HuH-7 (cell line): ENCODE measurements at regions not wholly inside any gene's neighbourhood (a gene's known extent, or its start where the extent isn't known, plus 50 kb on each side); places are given as distances from the start of the nearest gene placed in this dataset.
A peak's percentile ranks its signal among the peaks of the same experiment; 100 is the strongest.

Source experiments
- DNase-seq: peaks from one replicate; pipeline ENCODE4 v3.0.0; 2011; ENCODE audit warnings: low spot score

- no peak for DNase-seq
Observed at GRCh38 chr16:5527817-5528216, 430.2 kb upstream of the EEF2KMT start.

DNA sequence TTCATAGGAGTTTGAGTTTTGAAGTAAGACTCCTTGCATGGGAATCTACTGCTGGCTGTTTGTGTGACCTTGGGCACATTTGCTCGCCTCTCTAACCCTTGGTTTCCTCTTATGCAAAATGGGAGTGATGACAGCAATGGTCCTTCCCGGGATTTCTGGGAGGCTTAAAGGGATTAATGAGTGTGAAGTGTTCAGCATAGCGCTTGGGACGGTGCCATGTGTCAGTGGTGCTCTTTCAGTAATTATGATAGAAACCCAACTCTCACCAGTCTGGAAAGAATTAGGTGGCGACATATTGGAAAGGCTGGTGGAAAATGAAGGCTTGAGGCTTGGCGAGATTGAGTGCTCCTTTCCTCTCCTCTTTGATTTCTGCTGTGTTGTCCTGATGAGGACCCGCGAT is 429.2 kb upstream of the EEF2KMT start:
- DNase-seq: no peak

GRCh38 chr16:5523829-5524228 is 426.2 kb upstream of the EEF2KMT start:
- no peak for DNase-seq

- no peak for DNase-seq
Observed at GRCh38 chr16:5516115-5516514, 418.5 kb upstream of the EEF2KMT start.

DNA sequence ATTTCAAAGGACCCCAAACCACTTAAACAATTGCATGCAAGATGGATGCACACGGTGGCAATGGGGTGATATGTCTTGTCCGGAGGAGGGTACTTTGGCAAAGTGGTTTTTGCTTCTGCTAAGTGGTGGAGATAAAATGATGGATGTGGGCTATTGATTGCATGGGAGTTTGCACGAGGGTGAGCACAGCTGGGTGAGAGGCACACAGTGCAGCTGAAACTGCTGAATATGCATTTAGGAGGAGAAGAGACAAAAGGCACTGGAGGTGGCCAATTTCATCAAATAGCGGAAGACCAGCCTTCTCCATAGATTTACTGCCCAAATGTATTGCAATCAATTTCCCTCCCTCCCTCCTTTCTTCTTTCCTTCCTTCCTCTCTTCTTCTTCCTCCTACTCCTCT is 414.4 kb upstream of the EEF2KMT start:
- no peak for DNase-seq

GRCh38 chr16:5510819-5511370 is 413.3 kb upstream of the EEF2KMT start:
- DNase-seq: no peak

DNA sequence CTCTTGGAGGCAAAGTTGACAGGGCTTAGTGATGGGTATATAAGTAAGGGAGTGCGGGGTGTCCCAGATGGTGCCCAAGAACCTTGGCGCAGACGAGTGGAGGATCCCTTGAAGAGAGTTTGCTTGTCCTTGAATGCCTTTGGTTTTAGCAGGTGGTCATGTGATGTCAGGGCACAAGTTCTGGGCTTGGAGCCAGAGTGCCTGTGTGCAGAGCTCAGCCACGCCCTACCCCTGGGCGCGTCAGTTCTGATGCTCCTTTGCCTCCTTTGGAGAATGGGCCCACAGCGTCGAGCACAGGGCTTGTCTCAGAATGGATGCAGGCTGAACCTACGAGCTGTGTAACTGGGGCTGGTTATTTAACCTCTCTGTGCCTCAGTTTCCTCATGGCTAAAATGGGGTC is 412.2 kb upstream of the EEF2KMT start:
- DNase-seq: no peak

DNA sequence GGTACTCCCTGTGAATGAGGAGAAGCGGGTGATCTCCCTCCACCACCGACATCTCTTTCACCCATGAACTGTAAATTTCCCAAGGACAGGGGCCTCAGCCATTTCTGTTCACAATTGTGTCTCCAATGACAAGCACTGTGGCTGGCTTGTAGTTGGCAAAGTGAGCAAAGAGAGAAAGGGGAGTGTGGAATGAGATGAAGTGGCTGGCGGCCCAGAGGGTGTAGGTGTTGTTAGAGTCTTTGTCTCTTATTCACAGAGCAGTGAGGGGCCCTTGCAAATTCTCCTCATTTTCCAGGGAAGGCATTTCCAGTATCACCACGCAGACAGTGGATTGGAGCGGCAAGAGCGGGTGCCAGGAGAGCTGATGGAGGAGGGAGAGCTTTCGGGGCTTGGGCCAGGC is 411.7 kb upstream of the EEF2KMT start:
- DNase-seq: no peak

GRCh38 chr16:5508371-5508770 is 410.8 kb upstream of the EEF2KMT start:
- no peak for DNase-seq

GRCh38 chr16:5506021-5506420 is 408.4 kb upstream of the EEF2KMT start:
- DNase-seq: no peak

DNA sequence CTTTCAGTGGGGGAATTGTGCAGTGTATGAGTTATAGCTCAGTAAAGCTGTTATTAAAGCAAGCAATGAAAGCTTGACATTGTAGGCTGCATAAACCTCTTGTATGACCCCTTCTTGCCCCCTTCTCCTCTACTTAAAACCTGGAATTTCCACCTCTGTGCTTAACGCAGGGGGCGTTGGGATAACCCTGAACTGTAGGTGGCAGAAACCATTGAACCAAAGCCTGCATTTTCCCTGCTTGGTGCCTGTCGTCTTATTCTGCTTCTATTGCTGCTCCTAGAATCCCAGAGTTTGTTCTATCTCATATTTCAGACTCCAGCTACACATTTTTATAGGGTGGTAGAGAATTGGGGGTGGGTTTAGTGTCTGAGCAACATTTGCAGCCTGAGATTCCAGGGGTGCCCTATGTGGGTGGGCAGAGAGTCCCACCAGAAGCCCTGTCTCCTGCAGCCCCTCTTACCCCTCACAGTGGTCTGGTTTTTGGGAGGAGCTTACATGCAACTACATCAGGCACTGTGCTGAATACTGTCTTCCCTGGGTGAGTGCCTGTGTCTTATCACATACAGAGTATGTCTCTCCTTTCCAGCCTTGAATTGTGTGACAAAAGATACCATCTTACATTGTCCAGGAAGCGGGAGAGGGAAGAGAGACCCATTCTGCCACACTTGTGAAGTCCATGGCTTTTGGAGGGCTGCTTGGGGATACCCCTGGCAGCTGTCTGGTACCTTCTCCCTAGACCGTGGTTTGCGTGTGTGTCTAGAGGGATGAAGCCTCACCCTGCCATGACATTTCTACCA is 407.7 kb upstream of the EEF2KMT start:
- no peak for DNase-seq

GRCh38 chr16:5504064-5504781 is 406.6 kb upstream of the EEF2KMT start:
- DNase-seq: no peak

- no peak for DNase-seq
Observed at GRCh38 chr16:5502944-5503343, 405.3 kb upstream of the EEF2KMT start.

GRCh38 chr16:5502467-5502869 is 404.9 kb upstream of the EEF2KMT start:
- peak; percentile 13 for DNase-seq

DNA sequence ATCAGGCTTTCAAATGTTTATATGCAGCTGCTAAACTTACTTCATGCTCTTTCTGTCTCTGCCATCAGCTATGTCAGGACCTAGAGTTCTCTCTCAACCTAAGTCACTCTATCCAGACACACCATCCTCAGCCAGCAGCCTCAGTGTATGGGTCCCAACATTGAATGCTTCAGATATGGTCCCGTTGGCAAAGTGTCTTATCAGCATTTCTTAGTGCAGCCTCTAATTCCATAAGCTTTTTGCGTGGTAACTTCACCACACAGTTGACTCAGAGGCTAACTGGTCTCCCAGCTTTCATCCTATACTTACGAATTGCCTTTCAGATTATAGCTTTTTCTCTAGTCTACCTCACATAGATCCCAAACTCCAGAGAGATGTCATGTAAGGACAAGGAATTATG is 402.9 kb upstream of the EEF2KMT start:
- DNase-seq: no peak

GRCh38 chr16:5498562-5498961 is 401.0 kb upstream of the EEF2KMT start:
- no peak for DNase-seq

DNA sequence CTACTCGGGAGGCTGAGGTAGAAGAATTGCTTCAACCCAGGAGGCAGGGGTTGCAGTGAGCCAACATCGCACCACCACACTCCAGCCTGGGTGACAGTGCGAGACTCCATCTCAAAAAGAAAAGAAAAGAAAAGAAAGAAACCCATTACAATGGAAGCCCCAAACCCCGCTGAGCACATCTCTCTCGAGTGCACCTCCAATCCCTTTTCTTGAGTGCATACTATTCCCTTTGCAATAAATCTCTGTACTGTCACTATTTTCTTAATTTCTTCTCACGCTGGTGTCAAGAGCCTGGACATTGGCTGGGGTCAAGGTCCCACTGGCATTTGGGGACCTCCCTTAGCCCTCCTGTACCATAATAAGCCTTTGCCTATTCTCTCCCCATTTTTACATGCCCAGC is 398.4 kb upstream of the EEF2KMT start:
- DNase-seq: no peak

GRCh38 chr16:5490499-5490898 is 392.9 kb upstream of the EEF2KMT start:
- DNase-seq: peak; percentile 28

- no peak for DNase-seq
Observed at GRCh38 chr16:5488581-5488980, 391.0 kb upstream of the EEF2KMT start.

DNA sequence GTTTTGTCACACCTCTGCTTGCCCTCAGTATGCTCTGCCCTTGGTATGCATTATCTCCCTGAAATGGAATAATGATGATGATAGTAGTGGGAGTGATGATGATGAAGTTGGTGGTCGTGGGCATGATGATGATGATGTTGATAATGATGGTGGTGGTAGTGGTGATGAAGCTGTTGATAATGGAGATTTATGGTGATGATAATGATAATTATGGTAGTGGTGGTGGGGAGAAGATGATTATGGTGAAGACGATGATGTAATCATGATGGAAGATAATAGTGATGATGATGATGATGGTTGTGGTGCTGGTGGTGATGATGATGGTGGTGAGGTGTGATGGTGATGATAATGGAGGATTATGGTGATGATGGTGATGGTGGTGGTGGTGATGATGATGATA is 390.1 kb upstream of the EEF2KMT start:
- DNase-seq: no peak

DNA sequence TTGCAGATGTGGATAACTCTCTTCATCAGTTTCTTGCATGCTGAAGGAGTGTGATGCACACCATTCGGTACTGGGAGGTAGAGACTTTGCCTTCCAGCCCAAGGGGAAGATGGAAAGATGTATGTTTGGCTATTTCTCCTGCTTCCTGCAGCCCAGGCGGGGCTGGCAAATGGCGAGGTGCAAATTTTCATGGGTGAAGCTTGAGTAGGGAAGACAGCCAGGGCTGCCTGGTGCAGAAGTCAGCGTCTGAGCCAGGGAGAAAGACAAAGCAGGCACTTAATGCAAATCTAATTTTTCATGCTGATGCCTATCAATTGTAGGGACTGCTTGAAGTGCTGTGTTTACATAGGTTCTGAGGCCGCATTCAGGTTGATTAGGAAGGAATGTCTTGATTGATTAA is 384.7 kb upstream of the EEF2KMT start:
- no peak for DNase-seq

DNA sequence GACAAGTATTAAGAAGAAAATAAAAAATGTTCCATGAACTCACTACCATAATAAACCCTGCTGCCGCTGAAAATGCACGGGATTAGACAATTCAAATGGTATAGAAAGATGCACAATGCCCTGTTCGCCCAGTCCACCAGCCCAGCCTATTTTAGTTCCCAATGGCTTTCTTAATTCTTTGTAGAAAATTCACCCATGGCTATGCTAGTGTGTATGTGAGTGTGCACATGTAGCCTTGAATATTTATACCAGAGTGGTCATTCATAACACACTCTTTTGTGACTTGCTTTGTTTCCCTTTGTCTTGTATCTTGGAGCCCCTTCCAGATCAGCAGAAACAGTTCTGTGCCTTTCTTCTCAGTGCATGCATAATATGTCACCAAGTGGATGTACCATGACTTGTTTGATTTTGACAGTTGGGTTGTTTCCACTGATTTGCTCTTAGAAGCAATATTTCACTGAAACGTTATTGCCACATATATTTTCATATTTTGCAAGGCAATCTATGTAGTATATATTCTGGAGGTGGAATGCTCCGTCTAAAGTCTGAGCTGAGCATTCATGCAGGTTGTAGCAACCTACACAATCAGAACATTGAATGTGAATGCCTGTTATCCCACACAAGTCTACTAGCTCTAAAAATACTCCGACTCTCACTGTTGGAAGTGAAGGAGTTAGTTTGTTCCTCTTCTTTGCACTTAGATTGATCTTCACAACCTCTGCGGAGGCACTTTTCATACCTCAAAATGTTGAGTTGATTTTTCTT is 383.0 kb upstream of the EEF2KMT start:
- DNase-seq: no peak

DNA sequence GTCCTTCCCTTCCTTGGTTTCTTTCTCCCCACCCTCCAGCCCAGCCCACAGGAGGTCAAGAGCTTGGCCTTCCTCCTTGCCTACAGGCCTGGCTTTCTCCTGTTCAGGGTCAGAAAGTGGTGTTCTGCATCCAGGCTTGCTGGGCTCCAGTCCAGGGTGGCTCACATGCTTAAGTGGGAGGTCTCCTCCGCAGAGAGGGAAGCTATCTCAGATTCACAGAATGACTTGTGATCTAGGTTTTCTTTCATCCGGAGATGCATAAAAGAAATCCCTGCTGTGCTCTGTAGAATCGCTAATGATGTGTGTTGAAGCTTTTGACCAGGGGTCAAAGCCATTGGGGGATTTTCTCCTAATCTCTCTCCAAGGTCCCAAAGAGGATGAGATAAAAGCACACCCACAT is 382.3 kb upstream of the EEF2KMT start:
- no peak for DNase-seq
